BJ (cell line): ENCODE measurements at regions not wholly inside any gene's neighbourhood (a gene's known extent, or its start where the extent isn't known, plus 50 kb on each side); places are given as distances from the start of the nearest gene placed in this dataset.

ENCODE experiments used
- CTCF ChIA-PET: fragments of 350-600 bp; formaldehyde crosslinking; extraction: SDS; loops from one replicate; lab custom pipeline; 2021; ENCODE audit warnings: antibody characterized with exemption, inconsistent platforms; lab: Yijun Ruan, JAX
- POLR2A ChIA-PET: fragments of 300-600 bp; sonication (Branson Sonifier 250); formaldehyde crosslinking; extraction: SDS; loops from one replicate; lab custom pipeline; 2021; ENCODE audit warnings: antibody characterized with exemption; lab: Charles Lee
- DNase-seq: peaks from one replicate; pipeline ENCODE4 v3.0.0-alpha.2; 2011; ENCODE audit warnings: low read depth
- H3K27me3 ChIP-seq: 2 replicates; pipeline ENCODE4 v1.6.0; 2011; ENCODE audit warnings: low read length; ENCODE audit not compliant: control insufficient read depth, insufficient read depth
- H3K36me3 ChIP-seq: 2 replicates; pipeline ENCODE4 v1.5.1; 2011; ENCODE audit warnings: low read length; ENCODE audit not compliant: control insufficient read depth, insufficient read depth
- H3K4me3 ChIP-seq: 2 replicates; pipeline ENCODE4 v1.5.1; 2011; ENCODE audit warnings: low read depth, mild to moderate bottlenecking, control low read depth, low read length
- TF ChIP-seq, protein P1 (sequence below): IDR thresholded peaks from 2 replicates; pipeline ENCODE4 v1.5.1; 2011; ENCODE audit warnings: low read depth, mild to moderate bottlenecking, control low read depth, inconsistent platforms, low read length, moderate library complexity; ENCODE audit not compliant: insufficient read depth

- no peaks in the 10 kb centered on the region for H3K36me3 ChIP-seq
- H3K27me3 ChIP-seq, result no peaks in the 10 kb centered on the region
- TF ChIP-seq, protein P1, sequence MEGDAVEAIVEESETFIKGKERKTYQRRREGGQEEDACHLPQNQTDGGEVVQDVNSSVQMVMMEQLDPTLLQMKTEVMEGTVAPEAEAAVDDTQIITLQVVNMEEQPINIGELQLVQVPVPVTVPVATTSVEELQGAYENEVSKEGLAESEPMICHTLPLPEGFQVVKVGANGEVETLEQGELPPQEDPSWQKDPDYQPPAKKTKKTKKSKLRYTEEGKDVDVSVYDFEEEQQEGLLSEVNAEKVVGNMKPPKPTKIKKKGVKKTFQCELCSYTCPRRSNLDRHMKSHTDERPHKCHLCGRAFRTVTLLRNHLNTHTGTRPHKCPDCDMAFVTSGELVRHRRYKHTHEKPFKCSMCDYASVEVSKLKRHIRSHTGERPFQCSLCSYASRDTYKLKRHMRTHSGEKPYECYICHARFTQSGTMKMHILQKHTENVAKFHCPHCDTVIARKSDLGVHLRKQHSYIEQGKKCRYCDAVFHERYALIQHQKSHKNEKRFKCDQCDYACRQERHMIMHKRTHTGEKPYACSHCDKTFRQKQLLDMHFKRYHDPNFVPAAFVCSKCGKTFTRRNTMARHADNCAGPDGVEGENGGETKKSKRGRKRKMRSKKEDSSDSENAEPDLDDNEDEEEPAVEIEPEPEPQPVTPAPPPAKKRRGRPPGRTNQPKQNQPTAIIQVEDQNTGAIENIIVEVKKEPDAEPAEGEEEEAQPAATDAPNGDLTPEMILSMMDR, result no peak
- DNase-seq, result no peak
- CTCF ChIA-PET, result no interaction called here
- POLR2A ChIA-PET, result no interaction called here
- no peak overlapping the region for H3K4me3 ChIP-seq
Observed at GRCh38 chr16:74092336-74092735, 204.3 kb upstream of the PSMD7 start.

GRCh38 chr16:74090871-74091270 is 205.7 kb upstream of the PSMD7 start:
- CTCF ChIA-PET, result no interaction called here
- TF ChIP-seq, protein P1, result no peak
- Histone ChIP-seq H3K27me3 (no peaks in the 10 kb centered on the region), H3K36me3 (no peaks in the 10 kb centered on the region), H3K4me3 (no peak overlapping the region)
- DNase-seq, result no peak
- POLR2A ChIA-PET, result no interaction called here

DNA sequence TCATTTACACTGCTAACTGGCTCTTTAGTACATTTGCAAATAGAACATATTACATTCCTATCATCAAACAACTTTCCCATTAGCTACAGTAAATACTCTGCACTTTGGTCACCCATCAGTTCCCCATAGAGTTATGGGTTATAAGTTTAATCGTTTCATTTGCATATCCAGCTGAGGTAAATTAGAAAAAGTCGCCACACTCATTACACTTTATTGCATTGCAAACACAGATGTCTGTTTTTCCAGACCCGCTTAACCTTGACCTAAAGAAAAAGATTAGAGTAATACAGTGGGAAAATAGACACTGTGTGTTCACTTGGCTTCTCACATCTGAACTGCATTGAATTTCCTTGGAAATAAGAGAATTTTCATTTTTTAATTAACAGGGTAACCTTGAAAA is 213.1 kb upstream of the PSMD7 start:
- TF ChIP-seq, protein P1, result no peak
- Histone ChIP-seq H3K36me3 (no peaks in the 10 kb centered on the region), H3K27me3 (no peaks in the 10 kb centered on the region), H3K4me3 (no peak overlapping the region)
- no peak for DNase-seq
- CTCF ChIA-PET, result interaction anchor here (1.2 kb wide), 1 partner anchor 14 kb away, joined by 3 read pairs; no protein-coding TSS in a partner anchor
- POLR2A ChIA-PET, result no interaction called here

DNA sequence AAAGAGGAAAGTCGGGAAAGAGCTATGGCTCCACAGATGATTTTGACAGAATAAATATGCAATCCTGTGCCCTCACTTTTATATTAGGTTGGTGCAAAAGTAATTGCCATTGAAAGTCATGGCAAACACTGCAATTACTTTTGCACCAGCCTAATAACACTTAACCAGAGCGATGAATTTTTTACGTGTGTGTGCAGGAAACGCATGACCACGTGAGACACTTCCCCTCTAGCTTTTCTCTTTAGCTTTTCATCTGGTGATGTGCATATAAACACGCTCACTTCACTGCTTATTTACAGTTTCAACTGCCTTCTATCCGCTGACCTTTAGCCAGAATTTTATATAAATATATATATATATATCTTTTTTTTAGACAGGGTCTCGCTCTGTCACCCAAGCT is 216.3 kb upstream of the PSMD7 start:
- H3K4me3 ChIP-seq, result no peak overlapping the region
- no peaks in the 10 kb centered on the region for H3K27me3 ChIP-seq
- CTCF ChIA-PET, result no interaction called here
- no peaks in the 10 kb centered on the region for H3K36me3 ChIP-seq
- TF ChIP-seq, protein P1, result no peak
- no peak for DNase-seq
- POLR2A ChIA-PET, result no interaction called here

DNA sequence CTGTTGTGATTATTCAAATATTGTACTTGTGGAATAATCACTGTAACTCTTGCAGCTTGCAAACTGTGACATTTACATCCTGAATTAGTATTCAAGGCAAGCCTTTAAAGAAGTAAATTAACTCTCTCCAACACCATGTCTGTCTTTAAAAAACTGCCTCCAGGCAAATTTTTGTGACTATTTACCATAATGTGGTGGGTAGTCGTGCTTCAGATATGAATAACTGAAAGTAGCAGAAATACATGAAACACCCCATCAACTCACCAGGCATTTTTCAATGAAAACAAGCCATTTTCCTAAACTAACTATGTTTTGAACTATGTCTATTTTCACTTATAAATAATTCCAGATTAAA is 217.4 kb upstream of the PSMD7 start:
- ChIA-PET POLR2A (no interaction called here), CTCF (no interaction called here)
- no peak for DNase-seq
- Histone ChIP-seq H3K27me3 (no peaks in the 10 kb centered on the region), H3K4me3 (no peak overlapping the region), H3K36me3 (no peaks in the 10 kb centered on the region)
- TF ChIP-seq, protein P1, result no peak
